ENCODE measurements at regions not wholly inside any gene's neighbourhood (a gene's known extent, or its start where the extent isn't known, plus 50 kb on each side); places are given as distances from the start of the nearest gene placed in this dataset.
"Not testable (repeated sequence)": the region's sequence is repeated elsewhere in the genome, so short reads cannot be mapped to it uniquely, and the experiment has no call there.

- no peak for DNase-seq (ENCODE audit: low read depth, low spot score)
These were observed 871.0 kb upstream of the PABPC4L start for GRCh38 chr4:135072553-135072952.

GRCh38 chr4:135065366-135065765 lies 863.8 kb upstream of the PABPC4L start:
- no peak for DNase-seq (ENCODE audit: low read depth, low spot score)

- DNase-seq (ENCODE audit: low read depth, low spot score): no peak
These were observed 848.6 kb upstream of the PABPC4L start for GRCh38 chr4:135050086-135050717.

GRCh38 chr4:135032670-135033069 lies 831.1 kb upstream of the PABPC4L start:
- no peak for DNase-seq (ENCODE audit: low read depth, low spot score)

GRCh38 chr4:135015771-135016170 lies 814.2 kb upstream of the PABPC4L start:
- DNase-seq (ENCODE audit: low read depth, low spot score): no peak

GRCh38 chr4:135007400-135007799 lies 805.8 kb upstream of the PABPC4L start:
- no peak for DNase-seq (ENCODE audit: low read depth, low spot score)

GRCh38 chr4:134999169-134999568 lies 797.6 kb upstream of the PABPC4L start:
- no peak for DNase-seq (ENCODE audit: low read depth, low spot score)

GRCh38 chr4:134961963-134962362 lies 760.4 kb upstream of the PABPC4L start:
- DNase-seq (ENCODE audit: low read depth, low spot score): no peak

- no peak for DNase-seq (ENCODE audit: low read depth, low spot score)
These were observed 757.3 kb upstream of the PABPC4L start for GRCh38 chr4:134958862-134959261.

GRCh38 chr4:134955059-134955458 lies 753.5 kb upstream of the PABPC4L start:
- DNase-seq (ENCODE audit: low read depth, low spot score): no peak

- no peak for DNase-seq (ENCODE audit: low read depth, low spot score)
These were observed 751.2 kb upstream of the PABPC4L start for GRCh38 chr4:134952775-134953174.

- no peak for DNase-seq (ENCODE audit: low read depth, low spot score)
These were observed 750.7 kb upstream of the PABPC4L start for GRCh38 chr4:134952305-134952704.

GRCh38 chr4:134948110-134948642 lies 746.6 kb upstream of the PABPC4L start:
- no peak for DNase-seq (ENCODE audit: low read depth, low spot score)

- DNase-seq (ENCODE audit: low read depth, low spot score): no peak
These were observed 742.5 kb upstream of the PABPC4L start for GRCh38 chr4:134944115-134944514.

GRCh38 chr4:134936014-134936413 lies 734.4 kb upstream of the PABPC4L start:
- DNase-seq (ENCODE audit: low read depth, low spot score): no peak

- DNase-seq (ENCODE audit: low read depth, low spot score): no peak
These were observed 733.7 kb upstream of the PABPC4L start for GRCh38 chr4:134935320-134935719.

- DNase-seq (ENCODE audit: low read depth, low spot score): no peak
These were observed 732.6 kb upstream of the PABPC4L start for GRCh38 chr4:134934036-134934808.

GRCh38 chr4:134915355-134915754 lies 713.8 kb upstream of the PABPC4L start:
- no peak for DNase-seq (ENCODE audit: low read depth, low spot score)

- not testable (repeated sequence) for DNase-seq (ENCODE audit: low read depth, low spot score)
These were observed 712.7 kb upstream of the PABPC4L start for GRCh38 chr4:134914250-134914649.

GRCh38 chr4:134911941-134912340 lies 710.4 kb upstream of the PABPC4L start:
- no peak for DNase-seq (ENCODE audit: low read depth, low spot score)

- DNase-seq (ENCODE audit: low read depth, low spot score): no peak
These were observed 704.9 kb upstream of the PABPC4L start for GRCh38 chr4:134906404-134907023.

- DNase-seq (ENCODE audit: low read depth, low spot score): no peak
These were observed 703.5 kb upstream of the PABPC4L start for GRCh38 chr4:134905061-134905460.

- DNase-seq (ENCODE audit: low read depth, low spot score): no peak
These were observed 686.6 kb upstream of the PABPC4L start for GRCh38 chr4:134888156-134888555.
